GM10248 (cell line): ENCODE measurements at regions not wholly inside any gene's neighbourhood (a gene's known extent, or its start where the extent isn't known, plus 50 kb on each side); places are given as distances from the start of the nearest gene placed in this dataset.

ENCODE experiments used
- CTCF ChIA-PET: fragments of 300-600 bp; sonication (Branson Sonifier 250); formaldehyde crosslinking; extraction: SDS; loops from one replicate; lab custom pipeline; 2021; ENCODE audit warnings: antibody characterized with exemption; lab: Yijun Ruan, JAX
- POLR2A ChIA-PET: fragments of 350-650 bp; sonication (Branson Sonifier 250); formaldehyde crosslinking; extraction: SDS; loops from one replicate; lab custom pipeline; 2020; ENCODE audit warnings: antibody characterized with exemption; lab: Yijun Ruan, JAX
- DNase-seq: peaks from one replicate; pipeline ENCODE4 v3.0.0; 2012; ENCODE audit errors: extremely low spot score
- CTCF ChIP-seq: IDR thresholded peaks from 2 replicates; pipeline ENCODE4 v1.5.1; 2012; ENCODE audit warnings: mild to moderate bottlenecking, low read depth; ENCODE audit errors: extremely low read depth, missing control alignments, control extremely low read depth

- TF ChIP-seq CTCF = no peak
- ChIA-PET CTCF (interaction anchor here (1.1 to 2.2 kb wide), 3 partner anchors 10 to 15 kb away, joined by 4 to 7 read pairs (median 5); no protein-coding TSS in a partner anchor), POLR2A (no interaction called here)
- peak; percentile 16 for DNase-seq
Measured at GRCh38 chr14:42222924-42223471, 616.3 kb downstream of the LRFN5 start.

GRCh38 chr14:42214981-42215491 lies 608.4 kb downstream of the LRFN5 start:
- CTCF ChIA-PET = interaction anchor here (1.4 to 1.8 kb wide), 2 partner anchors 9 to 10 kb away, joined by 4 to 5 read pairs; no protein-coding TSS in a partner anchor
- TF ChIP-seq CTCF = no peak
- POLR2A ChIA-PET = no interaction called here
- no peak for DNase-seq

GRCh38 chr14:42200957-42201356 lies 594.3 kb downstream of the LRFN5 start:
- POLR2A ChIA-PET = no interaction called here
- no peak for DNase-seq
- TF ChIP-seq CTCF = no peak
- CTCF ChIA-PET = no interaction called here

GRCh38 chr14:42198010-42198409 lies 591.3 kb downstream of the LRFN5 start:
- no peak for TF ChIP-seq CTCF
- DNase-seq = no peak
- CTCF ChIA-PET = no interaction called here
- POLR2A ChIA-PET = no interaction called here

- TF ChIP-seq CTCF = no peak
- POLR2A ChIA-PET = no interaction called here
- DNase-seq = no peak
Measured at GRCh38 chr14:42192738-42193653, 586.3 kb downstream of the LRFN5 start.

GRCh38 chr14:42190744-42191143 lies 584.1 kb downstream of the LRFN5 start:
- no peak for TF ChIP-seq CTCF
- no peak for DNase-seq
- CTCF ChIA-PET = no interaction called here
- POLR2A ChIA-PET = no interaction called here

More at GRCh38 chr14:42192738-42193653, 586.3 kb downstream of the LRFN5 start:
- CTCF ChIA-PET = no interaction called here
